ENCODE measurements at regions not wholly inside any gene's neighbourhood (a gene's known extent, or its start where the extent isn't known, plus 50 kb on each side); places are given as distances from the start of the nearest gene placed in this dataset.

DNA sequence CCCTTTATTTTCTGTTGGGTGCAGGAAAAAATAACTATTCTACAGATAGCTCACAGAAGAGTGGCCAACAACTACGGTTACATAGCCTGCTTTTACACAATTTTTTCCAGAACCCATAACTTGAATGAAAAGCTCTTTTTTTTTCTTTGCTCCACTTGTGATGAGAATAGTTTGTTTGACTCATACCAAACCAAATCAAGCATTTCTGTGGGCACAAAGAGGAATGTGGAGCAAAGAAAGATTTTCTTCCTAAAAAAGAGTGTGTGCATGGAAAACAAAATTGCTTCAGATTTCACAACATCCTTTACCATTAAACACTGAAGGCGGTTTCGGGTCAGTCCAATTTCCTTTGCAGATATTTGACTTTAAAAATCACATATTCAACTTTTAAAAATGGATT lies 54.8 kb upstream of the RAB11FIP2 start:
- Histone ChIP-seq H3K27me3 (ENCODE audit: insufficient read depth, low read length) (no peaks in the 10 kb centered on the region), H3K9ac (ENCODE audit: low read length) (no peak overlapping the region), H3K4me1 (ENCODE audit: insufficient read depth, low read length) (no peaks in the 10 kb centered on the region), H3K4me3 (ENCODE audit: insufficient read depth, low read depth, low read length) (no peak overlapping the region), H3K4me2 (ENCODE audit: low read length) (peak overlapping the region; percentile 22), H2AFZ (ENCODE audit: low read depth, low read length) (no peak overlapping the region), H3K27ac (ENCODE audit: low read depth, low read length) (no peak overlapping the region), H3K79me2 (ENCODE audit: insufficient read depth, low read length) (no peaks in the 10 kb centered on the region), H3K9me3 (ENCODE audit: insufficient read depth, low read depth, low read length) (no peaks in the 10 kb centered on the region), H3K36me3 (ENCODE audit: insufficient read depth, low read length) (no peaks in the 10 kb centered on the region), H4K20me1 (ENCODE audit: insufficient read depth, low read length) (no peaks in the 10 kb centered on the region)
- peak; percentile 58 for FAIRE-seq
- Mint-ChIP-seq H3K4me1 (ENCODE audit: low read depth, unreplicated experiment) (peaks cover 13% of the 10 kb centered on the region), H3K36me3 (ENCODE audit: low read depth, unreplicated experiment) (no peaks in the 10 kb centered on the region), H3K4me3 (ENCODE audit: unreplicated experiment) (no peak overlapping the region), H3K27me3 (ENCODE audit: low read depth, unreplicated experiment) (peaks cover 2% of the 10 kb centered on the region), H3K9me3 (ENCODE audit: unreplicated experiment) (no peaks in the 10 kb centered on the region), H3K27ac (ENCODE audit: unreplicated experiment) (no peak overlapping the region)
- no peak for TF ChIP-seq EZH2 (IDR thresholded peaks at IDR 0.05; ENCODE audit: insufficient read depth, low read length)
- DNase-seq (ENCODE audit: low read depth): peak; percentile 47

All from astrocyte (in vitro differentiated cells and primary cell).